GM21619 (cell line): ENCODE measurements at regions not wholly inside any gene's neighbourhood (a gene's known extent, or its start where the extent isn't known, plus 50 kb on each side); places are given as distances from the start of the nearest gene placed in this dataset.

Experiments
- ATAC-seq: cut with Tn5 transposase; IDR thresholded peaks from one replicate; pipeline ENCODE4 v1.9.1; 2021; ENCODE audit not compliant: unreplicated experiment

DNA sequence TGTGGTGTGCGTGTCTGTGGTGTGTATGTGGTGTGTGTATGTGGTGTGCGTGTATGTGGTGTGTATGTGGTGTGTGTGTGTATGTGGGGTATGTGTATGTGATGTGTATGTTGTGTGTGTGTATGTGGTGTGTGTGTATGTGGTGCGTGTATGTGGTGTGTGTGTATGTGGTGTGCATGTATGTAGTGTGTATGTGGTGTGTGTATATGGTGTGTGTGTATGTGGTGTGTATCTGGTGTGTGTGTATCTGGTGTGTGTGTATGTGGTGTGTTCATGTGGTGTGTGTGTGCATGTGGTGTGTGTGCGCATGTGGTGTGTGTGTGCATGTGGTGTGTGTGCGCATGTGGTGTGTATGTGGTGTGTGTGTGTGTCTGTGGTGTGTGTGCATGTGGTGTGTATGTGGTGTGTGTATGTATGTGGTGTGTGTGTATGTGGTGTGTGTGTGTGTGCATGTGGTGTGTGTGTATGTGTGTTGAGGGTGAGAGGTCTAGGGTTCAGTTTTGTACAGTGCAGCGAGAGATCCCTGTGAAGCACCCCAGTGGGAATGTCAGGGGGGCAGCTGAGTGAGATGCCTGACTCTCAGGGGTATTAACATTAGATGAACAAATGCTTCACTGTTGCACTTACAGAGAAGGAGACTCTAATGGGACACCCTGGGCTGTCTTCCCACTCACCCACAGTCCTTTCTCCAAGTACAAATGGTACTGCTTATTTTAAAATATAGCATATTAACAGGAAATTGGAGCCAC lies 61.3 kb upstream of the MEDAG start:
- no peak for ATAC-seq

DNA sequence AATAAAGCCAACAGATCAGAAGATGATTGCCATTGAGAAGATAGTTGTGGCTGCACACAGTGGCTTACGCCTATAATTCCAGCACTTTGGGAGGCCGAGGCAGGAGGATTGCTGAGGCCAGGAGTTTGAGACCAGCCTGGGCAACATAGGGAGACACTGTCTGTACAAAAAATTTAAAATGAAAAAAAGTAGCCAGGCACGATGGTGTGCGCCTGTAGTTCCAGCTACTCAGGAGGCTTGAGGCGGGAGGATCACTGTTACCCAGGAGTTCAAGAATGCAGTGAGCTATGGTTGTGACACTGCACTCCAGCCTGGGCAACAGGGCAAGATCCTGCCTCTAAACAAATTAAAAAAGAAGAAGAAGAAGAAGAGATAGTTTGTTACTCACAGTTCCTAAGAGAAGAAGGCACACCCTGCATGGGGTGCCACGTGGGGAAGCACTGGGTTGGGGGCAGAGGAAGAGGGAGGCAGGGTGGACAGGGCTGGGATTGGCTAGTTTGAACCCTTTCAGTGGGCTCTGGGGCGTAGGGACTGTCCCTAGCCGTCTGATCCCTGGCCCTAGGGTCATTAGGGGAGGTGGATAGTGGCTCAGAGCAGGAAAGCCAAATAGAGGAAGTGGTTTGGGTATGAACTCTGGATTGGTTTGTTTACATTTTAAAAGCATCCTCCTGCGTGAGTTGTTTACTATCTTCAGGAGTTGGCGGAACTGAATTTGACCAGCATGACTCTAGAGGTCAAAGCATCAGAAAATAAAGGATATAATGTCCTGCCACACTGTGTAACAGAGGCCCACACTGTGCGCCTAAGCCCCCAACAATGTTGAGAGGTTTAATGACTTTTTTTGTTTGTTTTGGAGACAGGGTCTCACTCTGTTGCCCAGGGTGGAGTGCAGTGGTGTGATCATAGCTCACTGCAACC lies 60.5 kb upstream of the MEDAG start:
- no peak for ATAC-seq

GRCh38 chr13:30846311-30846710 lies 59.8 kb upstream of the MEDAG start:
- ATAC-seq, result no peak

GRCh38 chr13:30846866-30847265 lies 59.2 kb upstream of the MEDAG start:
- no peak for ATAC-seq

GRCh38 chr13:30847650-30848307 lies 58.3 kb upstream of the MEDAG start:
- no peak for ATAC-seq

- ATAC-seq, result no peak
Measured at GRCh38 chr13:30848332-30849027, 57.6 kb upstream of the MEDAG start.

- no peak for ATAC-seq
Measured at GRCh38 chr13:30849611-30850010, 56.5 kb upstream of the MEDAG start.

- ATAC-seq, result no peak
Measured at GRCh38 chr13:30850204-30850866, 55.7 kb upstream of the MEDAG start.

- no peak for ATAC-seq
Measured at GRCh38 chr13:30850867-30851211, 55.2 kb upstream of the MEDAG start.

DNA sequence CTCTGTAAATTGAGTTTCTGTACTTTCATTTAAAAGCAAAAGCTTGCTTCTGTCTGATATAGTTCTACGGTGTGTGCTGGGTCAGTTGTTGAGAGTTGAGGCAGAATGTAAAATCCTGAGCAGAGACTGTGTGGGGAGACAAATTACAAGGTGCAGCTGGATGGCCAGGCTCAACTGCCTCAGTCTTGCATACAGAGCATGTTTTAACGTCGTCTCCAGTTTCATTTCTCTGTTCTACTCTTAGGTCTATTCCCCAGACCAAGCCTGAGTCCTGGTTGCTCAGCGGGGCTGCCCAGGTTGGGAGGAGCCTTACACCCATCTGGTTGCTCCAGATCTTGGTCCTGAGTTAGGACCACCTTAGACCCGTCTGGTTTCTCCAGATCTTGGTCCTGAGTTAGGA lies 54.4 kb upstream of the MEDAG start:
- peak; percentile 81 for ATAC-seq

GRCh38 chr13:30855569-30855968 lies 50.5 kb upstream of the MEDAG start:
- no peak for ATAC-seq

DNA sequence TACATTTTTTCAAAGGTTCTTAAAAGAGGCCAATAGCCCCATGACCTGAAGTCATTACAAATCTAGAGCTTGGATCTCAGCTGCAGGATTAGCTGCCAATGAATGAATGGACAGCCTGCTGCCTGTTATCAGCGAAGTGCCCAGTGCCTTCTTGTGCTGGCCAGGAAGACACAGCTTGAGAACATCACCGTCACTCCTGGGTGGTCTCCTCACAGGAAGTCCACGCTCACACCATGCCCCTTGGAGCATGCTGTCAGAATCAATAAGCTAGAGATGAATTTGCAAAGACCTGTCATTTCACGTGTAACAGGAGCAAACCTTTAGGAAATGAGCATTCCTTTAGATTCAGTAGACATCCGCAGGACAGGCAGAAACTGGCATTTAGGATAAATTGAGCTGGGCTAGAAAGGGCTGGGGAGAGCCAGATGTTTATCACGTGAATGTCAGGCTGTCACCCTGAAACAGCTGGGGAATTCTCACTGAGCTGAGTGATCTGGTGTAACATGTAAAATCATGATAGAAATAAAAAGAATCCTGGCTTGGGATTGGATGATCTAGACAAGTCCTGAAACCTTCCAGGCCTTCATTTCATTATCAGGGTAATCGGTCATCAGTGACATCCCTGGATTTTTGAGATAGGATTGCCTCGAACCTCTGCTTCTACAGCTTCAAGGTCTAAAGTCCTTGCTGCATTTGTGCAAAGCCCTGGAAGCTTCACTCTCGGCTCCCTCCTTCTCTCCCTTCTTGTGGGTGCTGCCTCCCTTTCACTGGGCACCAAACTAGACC lies 49.9 kb upstream of the MEDAG start:
- no peak for ATAC-seq
